ENCODE measurements at regions not wholly inside any gene's neighbourhood (a gene's known extent, or its start where the extent isn't known, plus 50 kb on each side); places are given as distances from the start of the nearest gene placed in this dataset.
"Not testable (repeated sequence)": the region's sequence is repeated elsewhere in the genome, so short reads cannot be mapped to it uniquely, and the experiment has no call there.

- DNase-seq (ENCODE audit: low read depth): no peak
Observed at GRCh38 chr5:152456815-152457443, 51.9 kb upstream of the NMUR2 start.

- DNase-seq (ENCODE audit: low read depth): no peak
Observed at GRCh38 chr5:152462021-152462721, 57.1 kb upstream of the NMUR2 start.

GRCh38 chr5:152464048-152464447 lies 59.0 kb upstream of the NMUR2 start:
- DNase-seq (ENCODE audit: low read depth): no peak

GRCh38 chr5:152465140-152465539 lies 60.1 kb upstream of the NMUR2 start:
- no peak for DNase-seq (ENCODE audit: low read depth)

- no peak for DNase-seq (ENCODE audit: low read depth)
Observed at GRCh38 chr5:152466085-152466745, 61.1 kb upstream of the NMUR2 start.

- no peak for DNase-seq (ENCODE audit: low read depth)
Observed at GRCh38 chr5:152470167-152470566, 65.1 kb upstream of the NMUR2 start.

- no peak for DNase-seq (ENCODE audit: low read depth)
Observed at GRCh38 chr5:152472083-152472482, 67.0 kb upstream of the NMUR2 start.

- DNase-seq (ENCODE audit: low read depth): no peak
Observed at GRCh38 chr5:152474961-152475360, 69.9 kb upstream of the NMUR2 start.

GRCh38 chr5:152477536-152477935 lies 72.5 kb upstream of the NMUR2 start:
- no peak for DNase-seq (ENCODE audit: low read depth)

- DNase-seq (ENCODE audit: low read depth): not testable (repeated sequence)
Observed at GRCh38 chr5:152479866-152480265, 74.8 kb upstream of the NMUR2 start.

GRCh38 chr5:152480677-152481076 lies 75.6 kb upstream of the NMUR2 start:
- not testable (repeated sequence) for DNase-seq (ENCODE audit: low read depth)

GRCh38 chr5:152487130-152487529 lies 82.1 kb upstream of the NMUR2 start:
- DNase-seq (ENCODE audit: low read depth): no peak

GRCh38 chr5:152488869-152489268 lies 83.8 kb upstream of the NMUR2 start:
- DNase-seq (ENCODE audit: low read depth): no peak

GRCh38 chr5:152499814-152500535 lies 94.9 kb upstream of the NMUR2 start:
- DNase-seq (ENCODE audit: low read depth): no peak

- DNase-seq (ENCODE audit: low read depth): no peak
Observed at GRCh38 chr5:152501294-152501693, 96.2 kb upstream of the NMUR2 start.

- DNase-seq (ENCODE audit: low read depth): no peak
Observed at GRCh38 chr5:152503206-152503605, 98.1 kb upstream of the NMUR2 start.

- peak; percentile 2 for DNase-seq (ENCODE audit: low read depth)
Observed at GRCh38 chr5:152505442-152506042, 100.5 kb upstream of the NMUR2 start.

GRCh38 chr5:152511120-152511519 lies 106.0 kb upstream of the NMUR2 start:
- DNase-seq (ENCODE audit: low read depth): no peak

GRCh38 chr5:152511531-152512132 lies 106.6 kb upstream of the NMUR2 start:
- no peak for DNase-seq (ENCODE audit: low read depth)

GRCh38 chr5:152514827-152515397 lies 109.8 kb upstream of the NMUR2 start:
- DNase-seq (ENCODE audit: low read depth): no peak

GRCh38 chr5:152523964-152524363 lies 118.9 kb upstream of the NMUR2 start:
- no peak for DNase-seq (ENCODE audit: low read depth)
